CD4-positive, alpha-beta T cell treated with Interleukin-1 beta for 1 hour (primary cell): ENCODE measurements at regions not wholly inside any gene's neighbourhood (a gene's known extent, or its start where the extent isn't known, plus 50 kb on each side); places are given as distances from the start of the nearest gene placed in this dataset.

Experiments used
- DNase-seq, 2 donors: peaks; one replicate each; pipeline ENCODE4 v3.0.0-alpha.2; 2020 to 2022

GRCh38 chr3:59644479-59645402 is 594.9 kb upstream of the CFAP20DC start:
- DNase-seq, result no peak

- DNase-seq, result no peak
Observed at GRCh38 chr3:59641169-59641899, 591.5 kb upstream of the CFAP20DC start.

- no peak for DNase-seq
Observed at GRCh38 chr3:59632760-59633573, 583.1 kb upstream of the CFAP20DC start.

GRCh38 chr3:59631482-59631881 is 581.7 kb upstream of the CFAP20DC start:
- DNase-seq, result no peak

DNA sequence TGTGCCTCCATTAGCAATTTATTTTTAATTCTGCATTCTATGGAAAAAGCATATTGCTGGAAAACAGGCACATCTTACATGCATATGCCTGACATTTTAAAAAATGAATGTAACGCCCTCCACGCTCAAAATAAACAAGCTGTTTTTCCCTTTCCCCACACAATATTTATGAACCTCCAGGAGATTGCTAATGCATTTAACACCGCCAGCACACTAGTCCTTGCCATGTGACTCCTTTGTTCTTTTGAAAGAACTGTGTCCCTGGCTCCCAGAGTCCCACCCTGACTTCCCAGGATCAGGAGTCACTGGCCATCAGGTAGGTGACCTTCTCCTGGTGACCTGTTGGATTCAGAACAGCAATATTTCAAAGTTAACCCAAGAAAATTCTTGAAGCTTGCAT is 571.2 kb upstream of the CFAP20DC start:
- no peak for DNase-seq

- DNase-seq, result no peak
Observed at GRCh38 chr3:59620325-59620724, 570.5 kb upstream of the CFAP20DC start.

DNA sequence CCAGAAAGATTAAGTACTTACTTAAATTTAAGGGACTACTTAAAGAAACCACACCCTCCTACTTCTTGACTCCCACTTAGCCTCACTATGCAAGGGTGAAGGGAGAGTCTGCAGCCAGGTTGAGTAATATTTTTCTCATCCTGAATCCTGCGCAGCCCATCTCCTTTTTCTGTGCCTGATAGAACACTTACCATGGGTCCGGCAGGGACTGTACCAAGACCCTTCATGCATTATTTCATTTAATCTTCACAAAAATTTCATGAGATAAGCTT is 562.6 kb upstream of the CFAP20DC start:
- no peak for DNase-seq

DNA sequence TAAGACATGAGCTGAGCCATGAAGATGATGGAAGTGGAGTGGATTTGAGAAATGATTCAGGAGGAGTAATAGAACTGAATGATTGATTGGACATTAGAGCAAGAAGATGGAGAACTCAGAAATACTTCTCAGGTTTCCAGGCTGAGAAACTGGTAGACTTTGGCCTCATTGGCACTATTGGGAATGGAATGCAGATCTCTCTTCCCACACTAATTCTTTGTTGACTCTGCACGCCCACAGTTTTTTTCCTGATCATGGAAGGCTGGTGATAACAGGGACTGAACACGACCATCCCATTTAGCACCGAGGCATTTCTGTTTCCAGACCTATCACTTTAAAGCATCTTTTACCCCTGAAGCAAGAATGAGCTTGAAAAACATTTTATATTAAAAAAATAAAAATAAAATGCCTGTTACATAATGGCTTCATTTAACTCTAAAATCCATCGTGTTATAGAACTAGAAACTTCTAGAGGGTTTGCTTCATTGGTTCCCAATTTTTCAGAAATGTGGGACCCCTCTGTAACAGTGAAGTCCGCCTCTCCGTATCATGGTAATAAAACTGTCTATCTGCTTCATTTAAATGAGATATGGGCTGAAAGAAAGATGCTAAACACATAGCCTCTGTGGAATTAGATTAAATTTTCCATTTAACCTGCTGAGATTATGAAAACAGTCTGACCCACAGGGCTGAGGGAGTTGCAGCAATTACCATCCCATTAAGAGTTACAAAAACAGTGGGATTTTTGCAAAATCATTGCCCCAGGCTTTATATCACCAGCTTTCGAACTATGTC is 562.0 kb upstream of the CFAP20DC start:
- DNase-seq, result no peak

- DNase-seq, result no peak
Observed at GRCh38 chr3:59609657-59610348, 560.0 kb upstream of the CFAP20DC start.

DNA sequence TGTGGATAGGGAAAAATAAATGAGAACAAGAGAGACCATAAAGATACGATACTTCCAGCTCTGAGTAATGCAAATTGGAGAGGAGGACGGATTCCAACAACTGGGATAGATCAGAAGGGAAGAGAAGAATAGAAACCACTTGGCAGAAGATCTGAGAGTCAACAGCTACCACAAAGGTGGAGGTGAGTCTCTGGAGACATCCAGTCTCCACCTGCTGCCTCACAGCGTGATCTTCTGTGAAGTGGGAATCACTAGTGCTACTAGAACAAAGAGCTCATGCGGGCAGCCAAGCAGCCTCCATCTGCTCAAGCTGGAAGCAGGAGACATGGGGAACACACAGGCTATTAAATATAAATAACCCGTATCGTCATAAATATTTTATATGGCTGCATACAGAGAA is 558.5 kb upstream of the CFAP20DC start:
- no peak for DNase-seq

GRCh38 chr3:59607656-59608055 is 557.8 kb upstream of the CFAP20DC start:
- DNase-seq, result no peak

- DNase-seq, result no peak
Observed at GRCh38 chr3:59606638-59607266, 556.9 kb upstream of the CFAP20DC start.

GRCh38 chr3:59605944-59606534 is 556.2 kb upstream of the CFAP20DC start:
- no peak for DNase-seq

GRCh38 chr3:59605318-59605717 is 555.5 kb upstream of the CFAP20DC start:
- no peak for DNase-seq

- no peak for DNase-seq
Observed at GRCh38 chr3:59601486-59601885, 551.7 kb upstream of the CFAP20DC start.

GRCh38 chr3:59600631-59601030 is 550.8 kb upstream of the CFAP20DC start:
- no peak for DNase-seq

- no peak for DNase-seq
Observed at GRCh38 chr3:59596741-59597140, 546.9 kb upstream of the CFAP20DC start.

- no peak for DNase-seq
Observed at GRCh38 chr3:59595830-59596229, 546.0 kb upstream of the CFAP20DC start.

- no peak for DNase-seq
Observed at GRCh38 chr3:59593380-59593779, 543.6 kb upstream of the CFAP20DC start.

- no peak for DNase-seq
Observed at GRCh38 chr3:59580996-59581395, 531.2 kb upstream of the CFAP20DC start.

DNA sequence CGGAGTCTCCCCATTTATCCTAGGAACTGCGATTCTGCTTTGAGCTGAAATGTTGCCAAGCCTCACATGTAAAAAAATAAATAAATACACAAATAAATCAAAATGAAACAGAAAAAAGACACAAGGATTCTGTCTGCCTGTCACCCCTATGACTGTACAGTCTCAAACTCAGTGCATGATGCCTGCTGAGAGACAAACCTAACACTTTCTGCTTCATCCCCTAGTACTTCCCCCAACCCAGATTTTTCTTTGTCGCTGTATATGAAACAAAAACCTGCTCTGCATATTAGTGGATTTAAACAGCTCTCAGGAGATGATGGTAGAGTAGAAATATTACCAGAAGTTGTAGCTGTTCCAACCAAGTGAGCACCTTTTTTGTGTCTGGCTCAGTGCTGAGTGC is 530.7 kb upstream of the CFAP20DC start:
- DNase-seq, result no peak
